Osteoblast (primary cell): ENCODE measurements at regions not wholly inside any gene's neighbourhood (a gene's known extent, or its start where the extent isn't known, plus 50 kb on each side); places are given as distances from the start of the nearest gene placed in this dataset.

Experiments used
- DNase-seq: peaks from one replicate; pipeline ENCODE4 v3.0.0; 2011; ENCODE audit warnings: low spot score, mixed read lengths; ENCODE audit not compliant: insufficient read length; ENCODE audit errors: missing footprints
- H2AFZ ChIP-seq: 2 replicates; pipeline ENCODE4 v1.6.0; 2011; ENCODE audit warnings: mild to moderate bottlenecking, low read length
- H3K27ac ChIP-seq: 2 replicates; pipeline ENCODE4 v1.5.1; 2011; ENCODE audit warnings: mild to moderate bottlenecking, low read depth, low read length, moderate library complexity
- H3K27me3 ChIP-seq: 2 replicates; pipeline ENCODE4 v1.6.0; 2012; ENCODE audit warnings: mild to moderate bottlenecking, control low read depth, inconsistent platforms, low read length, moderate library complexity; ENCODE audit not compliant: insufficient read depth
- H3K36me3 ChIP-seq: 2 replicates; pipeline ENCODE4 v1.5.1; 2011; ENCODE audit warnings: mild to moderate bottlenecking, low read length, control low read depth, moderate library complexity; ENCODE audit not compliant: insufficient read depth
- H3K4me1 ChIP-seq: 2 replicates; pipeline ENCODE4 v1.5.1; 2011; ENCODE audit warnings: mild to moderate bottlenecking, low read length, control low read depth, moderate library complexity; ENCODE audit not compliant: insufficient read depth
- H3K4me2 ChIP-seq: 2 replicates; pipeline ENCODE4 v1.6.0; 2011; ENCODE audit warnings: mild to moderate bottlenecking, low read length; ENCODE audit not compliant: insufficient read depth
- H3K4me3 ChIP-seq: fragments of 200-600 bp; sonication (generic); 3 replicates; pipeline ENCODE4 v1.5.1; 2012; ENCODE audit warnings: mild to moderate bottlenecking, low read length, inconsistent platforms; ENCODE audit not compliant: insufficient read depth
- H3K79me2 ChIP-seq: 2 replicates; pipeline ENCODE4 v1.6.0; 2012; ENCODE audit warnings: mild to moderate bottlenecking, low read length, control low read depth, inconsistent platforms; ENCODE audit not compliant: insufficient read depth
- H3K9me3 ChIP-seq: 2 replicates; pipeline ENCODE4 v1.5.1; 2011; ENCODE audit warnings: low read depth, low read length, control low read depth
- H4K20me1 ChIP-seq: 2 replicates; pipeline ENCODE4 v1.6.0; 2012; ENCODE audit warnings: mild to moderate bottlenecking, low read length, control low read depth; ENCODE audit not compliant: insufficient read depth
- CTCF ChIP-seq: IDR thresholded peaks from 2 replicates; pipeline ENCODE4 v1.5.1; 2011; ENCODE audit warnings: mild to moderate bottlenecking, low read depth, low read length, moderate library complexity; ENCODE audit errors: extremely low read depth

GRCh38 chr20:6848041-6848440 is 80.6 kb downstream of the BMP2 start:
- H3K4me2 ChIP-seq: no peak overlapping the region
- no peak overlapping the region for H3K27ac ChIP-seq
- H3K9me3 ChIP-seq: no peaks in the 10 kb centered on the region
- H3K4me1 ChIP-seq: no peaks in the 10 kb centered on the region
- TF ChIP-seq CTCF: no peak
- H2AFZ ChIP-seq: no peak overlapping the region
- H3K36me3 ChIP-seq: no peaks in the 10 kb centered on the region
- DNase-seq: no peak
- H4K20me1 ChIP-seq: no peaks in the 10 kb centered on the region
- H3K27me3 ChIP-seq: no peaks in the 10 kb centered on the region
- no peak overlapping the region for H3K4me3 ChIP-seq
- H3K79me2 ChIP-seq: no peaks in the 10 kb centered on the region

- no peaks in the 10 kb centered on the region for H3K27me3 ChIP-seq
- no peak overlapping the region for H3K4me3 ChIP-seq
- no peak overlapping the region for H3K27ac ChIP-seq
- H2AFZ ChIP-seq: no peak overlapping the region
- no peaks in the 10 kb centered on the region for H4K20me1 ChIP-seq
- H3K79me2 ChIP-seq: no peaks in the 10 kb centered on the region
- no peak overlapping the region for H3K4me2 ChIP-seq
- H3K9me3 ChIP-seq: no peaks in the 10 kb centered on the region
- no peak for TF ChIP-seq CTCF
- DNase-seq: no peak
- H3K4me1 ChIP-seq: no peaks in the 10 kb centered on the region
- H3K36me3 ChIP-seq: no peaks in the 10 kb centered on the region
These were observed 81.5 kb downstream of the BMP2 start for GRCh38 chr20:6848992-6849391.

- Histone ChIP-seq H3K79me2 (no peaks in the 10 kb centered on the region), H3K27me3 (no peaks in the 10 kb centered on the region), H3K27ac (no peak overlapping the region), H3K4me3 (no peak overlapping the region), H3K36me3 (no peaks in the 10 kb centered on the region), H4K20me1 (no peaks in the 10 kb centered on the region), H2AFZ (no peak overlapping the region), H3K4me2 (no peak overlapping the region), H3K4me1 (no peaks in the 10 kb centered on the region), H3K9me3 (no peaks in the 10 kb centered on the region)
- no peak for DNase-seq
- TF ChIP-seq CTCF: no peak
These were observed 83.7 kb downstream of the BMP2 start for GRCh38 chr20:6851136-6851535.

GRCh38 chr20:6852478-6852877 is 85.0 kb downstream of the BMP2 start:
- Histone ChIP-seq H2AFZ (no peak overlapping the region), H3K4me3 (no peak overlapping the region), H3K79me2 (no peaks in the 10 kb centered on the region), H3K36me3 (no peaks in the 10 kb centered on the region), H3K4me2 (no peak overlapping the region), H3K27me3 (no peaks in the 10 kb centered on the region), H3K27ac (no peak overlapping the region), H3K9me3 (no peaks in the 10 kb centered on the region), H4K20me1 (no peaks in the 10 kb centered on the region), H3K4me1 (no peaks in the 10 kb centered on the region)
- no peak for DNase-seq
- no peak for TF ChIP-seq CTCF
